MCF 10A (cell line): ENCODE measurements at regions not wholly inside any gene's neighbourhood (a gene's known extent, or its start where the extent isn't known, plus 50 kb on each side); places are given as distances from the start of the nearest gene placed in this dataset.

Experiments used
- BruUV-seq: library from RNA; stranded (reverse); fragments of 400-500 nt; replicated peaks from 2 replicates; lab custom pipeline; 2021; lab: Mats Ljungman, UMichigan
- CTCF ChIA-PET: fragments of 300-600 bp; sonication (Branson Sonifier 250); formaldehyde crosslinking; extraction: SDS; loops from one replicate; lab custom pipeline; 2021; ENCODE audit warnings: antibody characterized with exemption, inconsistent platforms; lab: Yijun Ruan, JAX
- POLR2A ChIA-PET: fragments of 300-600, 350-650 bp; sonication (Branson Sonifier 250); formaldehyde crosslinking; extraction: SDS; loops from one replicate; lab custom pipeline; 2020; ENCODE audit warnings: antibody characterized with exemption, inconsistent platforms; lab: Yijun Ruan, JAX
- DNase-seq: peaks from one replicate; pipeline ENCODE4 v3.0.0-alpha.2; 2018; ENCODE audit not compliant: unreplicated experiment
- H3K27ac Mint-ChIP-seq: one replicate; pipeline ENCODE4 v1.8.0; 2022; ENCODE audit warnings: mild to moderate bottlenecking, low read depth, mixed read lengths; ENCODE audit not compliant: unreplicated experiment
- H3K27me3 Mint-ChIP-seq: one replicate; pipeline ENCODE4 v1.8.0; 2022; ENCODE audit warnings: mixed read lengths; ENCODE audit not compliant: insufficient read depth, unreplicated experiment
- H3K36me3 Mint-ChIP-seq: one replicate; pipeline ENCODE4 v1.8.0; 2022; ENCODE audit warnings: mild to moderate bottlenecking, moderate library complexity, mixed read lengths; ENCODE audit not compliant: insufficient read depth, unreplicated experiment
- H3K4me1 Mint-ChIP-seq: one replicate; pipeline ENCODE4 v1.8.0; 2022; ENCODE audit warnings: mixed read lengths; ENCODE audit not compliant: insufficient read depth, unreplicated experiment
- H3K4me3 Mint-ChIP-seq: one replicate; pipeline ENCODE4 v1.8.0; 2022; ENCODE audit warnings: mild to moderate bottlenecking, moderate library complexity, mixed read lengths; ENCODE audit not compliant: unreplicated experiment
- H3K9me3 Mint-ChIP-seq: one replicate; pipeline ENCODE4 v1.8.0; 2022; ENCODE audit warnings: mixed read lengths; ENCODE audit not compliant: unreplicated experiment
- intact Hi-C: fragments of 100-400 bp; cut with micrococcal nuclease; formaldehyde crosslinking; loops from 2 replicates; pipeline ENCODE4 v1.14.1; 2022
- TF ChIP-seq, protein P1 (sequence below): fragments of 200-600 bp; IDR thresholded peaks from one replicate; pipeline ENCODE4 v1.8.0; 2022; ENCODE audit warnings: antibody characterized with exemption, mild to moderate bottlenecking; ENCODE audit not compliant: unreplicated experiment

DNA sequence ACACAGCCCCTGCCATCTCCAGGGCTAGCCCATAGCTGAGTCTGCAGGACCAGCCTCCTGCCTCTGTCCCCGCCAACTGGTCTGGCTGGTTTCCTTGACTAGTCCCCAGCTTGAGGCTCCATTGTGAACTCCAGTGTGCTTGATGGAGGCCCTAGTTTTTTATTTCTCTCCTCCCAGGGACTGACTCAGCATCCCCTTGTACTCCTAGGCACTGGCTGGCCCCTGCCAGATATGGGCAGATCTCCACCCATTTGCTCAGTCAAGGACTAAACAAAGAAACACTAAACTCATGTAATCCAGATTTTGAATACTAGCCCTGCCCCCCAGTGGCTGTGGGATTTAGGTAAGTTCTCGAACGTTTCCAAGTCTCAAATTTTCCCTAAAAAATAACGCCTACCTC, 415.4 kb upstream of the RORA start:
- Mint-ChIP-seq H3K9me3 (no peaks in the 10 kb centered on the region), H3K4me1 (no peaks in the 10 kb centered on the region), H3K36me3 (no peaks in the 10 kb centered on the region), H3K27ac (no peak overlapping the region), H3K4me3 (no peak overlapping the region), H3K27me3 (no peaks in the 10 kb centered on the region)
- no TSS peak for BruUV-seq
- POLR2A ChIA-PET: interaction anchor here (0.7 kb wide), 1 partner anchor 97 kb away, joined by 3 read pairs; no protein-coding TSS in a partner anchor
- no peak for DNase-seq
- intact Hi-C loops: no loop called here
- CTCF ChIA-PET: interaction anchor here (1.0 to 1.3 kb wide), 2 partner anchors 54 to 189 kb away, joined by 4 to 5 read pairs; no protein-coding TSS in a partner anchor
- TF ChIP-seq, protein P1, sequence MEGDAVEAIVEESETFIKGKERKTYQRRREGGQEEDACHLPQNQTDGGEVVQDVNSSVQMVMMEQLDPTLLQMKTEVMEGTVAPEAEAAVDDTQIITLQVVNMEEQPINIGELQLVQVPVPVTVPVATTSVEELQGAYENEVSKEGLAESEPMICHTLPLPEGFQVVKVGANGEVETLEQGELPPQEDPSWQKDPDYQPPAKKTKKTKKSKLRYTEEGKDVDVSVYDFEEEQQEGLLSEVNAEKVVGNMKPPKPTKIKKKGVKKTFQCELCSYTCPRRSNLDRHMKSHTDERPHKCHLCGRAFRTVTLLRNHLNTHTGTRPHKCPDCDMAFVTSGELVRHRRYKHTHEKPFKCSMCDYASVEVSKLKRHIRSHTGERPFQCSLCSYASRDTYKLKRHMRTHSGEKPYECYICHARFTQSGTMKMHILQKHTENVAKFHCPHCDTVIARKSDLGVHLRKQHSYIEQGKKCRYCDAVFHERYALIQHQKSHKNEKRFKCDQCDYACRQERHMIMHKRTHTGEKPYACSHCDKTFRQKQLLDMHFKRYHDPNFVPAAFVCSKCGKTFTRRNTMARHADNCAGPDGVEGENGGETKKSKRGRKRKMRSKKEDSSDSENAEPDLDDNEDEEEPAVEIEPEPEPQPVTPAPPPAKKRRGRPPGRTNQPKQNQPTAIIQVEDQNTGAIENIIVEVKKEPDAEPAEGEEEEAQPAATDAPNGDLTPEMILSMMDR: no peak

DNA sequence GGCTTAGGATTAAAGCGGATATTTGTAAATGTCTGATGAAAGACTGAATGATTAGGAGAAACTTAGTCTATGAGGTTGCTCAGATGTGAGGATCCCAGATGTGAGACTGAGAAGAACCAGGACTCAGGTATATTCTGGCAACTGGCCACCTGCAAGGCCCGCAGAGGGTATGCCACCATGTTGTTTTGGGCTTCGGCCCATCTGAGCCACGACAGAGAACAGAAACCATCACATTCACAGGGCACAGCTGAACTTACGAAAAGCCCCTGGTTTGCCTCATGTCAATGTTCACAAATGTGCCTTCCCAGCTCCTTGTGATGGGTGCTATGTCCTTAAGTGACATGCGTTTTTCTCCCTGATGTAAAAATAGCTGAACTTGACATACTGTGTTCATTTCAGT, 412.5 kb upstream of the RORA start:
- no peak overlapping the region for H3K27ac Mint-ChIP-seq
- H3K4me3 Mint-ChIP-seq: no peak overlapping the region
- TF ChIP-seq, protein P1: no peak
- no peaks in the 10 kb centered on the region for H3K9me3 Mint-ChIP-seq
- H3K4me1 Mint-ChIP-seq: no peaks in the 10 kb centered on the region
- no TSS peak for BruUV-seq
- no peak for DNase-seq
- POLR2A ChIA-PET: interaction anchor here (0.7 kb wide), 1 partner anchor 855 kb away, joined by 3 read pairs; no protein-coding TSS in a partner anchor
- H3K36me3 Mint-ChIP-seq: no peaks in the 10 kb centered on the region
- intact Hi-C loops: no loop called here
- CTCF ChIA-PET: interaction anchor here (0.5 kb wide), 1 partner anchor 29 kb away, joined by 3 read pairs; no protein-coding TSS in a partner anchor
- H3K27me3 Mint-ChIP-seq: no peaks in the 10 kb centered on the region

GRCh38 chr15:61640756-61641155, 411.7 kb upstream of the RORA start:
- ChIA-PET POLR2A (interaction anchor here (0.7 kb wide), 1 partner anchor 854 kb away, joined by 3 read pairs; no protein-coding TSS in a partner anchor), CTCF (no interaction called here)
- no peaks in the 10 kb centered on the region for H3K27me3 Mint-ChIP-seq
- H3K4me1 Mint-ChIP-seq: no peaks in the 10 kb centered on the region
- no peaks in the 10 kb centered on the region for H3K36me3 Mint-ChIP-seq
- H3K9me3 Mint-ChIP-seq: no peaks in the 10 kb centered on the region
- no TSS peak for BruUV-seq
- TF ChIP-seq, protein P1: no peak
- H3K27ac Mint-ChIP-seq: no peak overlapping the region
- no peak overlapping the region for H3K4me3 Mint-ChIP-seq
- DNase-seq: no peak
- intact Hi-C loops: no loop called here

- Mint-ChIP-seq H3K36me3 (no peaks in the 10 kb centered on the region), H3K4me3 (no peak overlapping the region), H3K27ac (no peak overlapping the region), H3K4me1 (no peaks in the 10 kb centered on the region), H3K27me3 (no peaks in the 10 kb centered on the region), H3K9me3 (no peaks in the 10 kb centered on the region)
- CTCF ChIA-PET: no interaction called here
- no TSS peak for BruUV-seq
- TF ChIP-seq, protein P1: no peak
- intact Hi-C loops: no loop called here
- no peak for DNase-seq
- POLR2A ChIA-PET: no interaction called here
Observed at GRCh38 chr15:61639491-61639890, 410.4 kb upstream of the RORA start.
